Heart right ventricle (tissue), 16 donors: ENCODE measurements at regions not wholly inside any gene's neighbourhood (a gene's known extent, or its start where the extent isn't known, plus 50 kb on each side); places are given as distances from the start of the nearest gene placed in this dataset.

Source experiments
- ATAC-seq, 8 donors: fragments of 200-7000 bp; cut with Tn5 transposase; one replicate each; pipeline ENCODE4 v1.9.1; 2020; ENCODE audit warnings: mild to moderate bottlenecking in 8 of 8, moderate library complexity in 8 of 8, moderate number of reproducible peaks in 1 of 8
- DNase-seq, 2 donors: peaks; one replicate each; pipeline ENCODE4 v3.0.0-alpha.2; 2020
- H3K27ac ChIP-seq, 10 donors: fragments of 200-600 bp; sonication (generic) in 2 of 10; one replicate each; pipeline versions ENCODE4 v1.5.0 to v1.8.0; 2020 to 2022; ENCODE audit warnings: mild to moderate bottlenecking in 3 of 10
- H3K27me3 ChIP-seq, 7 donors: fragments of 200-600 bp; one replicate each; pipeline ENCODE4 v1.8.0; 2021 to 2022; ENCODE audit warnings: mild to moderate bottlenecking in 2 of 7
- H3K36me3 ChIP-seq, 9 donors: fragments of 200-600 bp; sonication (generic) in 1 of 9; one replicate each; pipeline versions ENCODE4 v1.5.0 to v1.8.0; 2020 to 2022; ENCODE audit warnings: mild to moderate bottlenecking in 2 of 9
- H3K4me1 ChIP-seq, 9 donors: fragments of 200-600 bp; sonication (generic) in 1 of 9; one replicate each; pipeline versions ENCODE4 v1.5.0 to v1.8.0; 2020 to 2022; ENCODE audit warnings: mild to moderate bottlenecking in 4 of 9
- H3K4me3 ChIP-seq, 10 donors: fragments of 200-600 bp; sonication (generic) in 2 of 10; one replicate each; pipeline versions ENCODE4 v1.5.0 to v1.8.0; 2020 to 2022; ENCODE audit warnings: mild to moderate bottlenecking in 7 of 10, moderate library complexity in 2 of 10
- H3K9me3 ChIP-seq, 11 donors: fragments of 200-600 bp in 10 of 11; sonication (generic) in 2 of 11; one replicate each; pipeline versions ENCODE4 v1.5.0 to v1.8.0; 2013 to 2022; ENCODE audit warnings: mild to moderate bottlenecking in 2 of 11, control low read depth in 1 of 11, moderate library complexity in 1 of 11
- CTCF ChIP-seq, 9 donors: fragments of 200-600 bp; sonication (generic) in 2 of 9; IDR thresholded peaks; one replicate each; pipeline versions ENCODE4 v1.5.0 to v1.8.0; 2021 to 2022; ENCODE audit warnings: antibody characterized with exemption in 9 of 9, mild to moderate bottlenecking in 5 of 9, moderate library complexity in 1 of 9
- whole genome bisulfite sequencing, 2 donors: extraction: QIAGEN DNeasy Blood & Tissue Kit; methylation state at CpG; one replicate each; pipeline ENCODE4 v1.1.7; 2013; ENCODE audit warnings: inconsistent platforms in 1 of 2; 5-methylcytosine and 5-hydroxymethylcytosine counted together
- intact Hi-C, 10 donors: fragments of 100-400 bp; cut with DNase I; formaldehyde crosslinking; loops; one replicate each; pipeline versions ENCODE4 v1.11.1 to v1.14.2; 2022
- donor health status: Arrhythmogenic right ventricular cardiomyopathy.
- donor health status: ischemic (EF 13 %, LVEDD 7.1; RV severe dilation, severe dysfunction).
- donor health status: healthy with polysubstance abuse.
- donor health status: DM: no; HTN: yes; CAD: no.
- donor health status: DM: no; HTN: no; CAD: no.
- donor health status: ischemic (EF 25% LVEDD 6.9; RV normal size, moderate dysfunction).
- donor health status: ischemic (EF 25% LVEDD 5.7; RV mildly dilated, moderate dysfunction).
- donor health status: healthy.
- donor health status: DM: yes; HTN: yes; CAD: no.
- donor health status: Ischemic cardiomyopathy.
- donor health status: ischemic (EF 35%, LVEDD 5.7; RV mildly dilated, moderate dysfunction).
- donor health status: nonischemic (EF 11% LVEDD 7.7; RV severe dilation, severe dysfunction).
- donor health status: DM: yes; HTN: yes; CAD: no.
- donor health status: PGD.
- donor health status: ischemic (EF 29% LVEDD 5.4; RV normal size, mild dysfunction).
- donor health status: nonischemic (EF 23%, LVEDD 6.1; RV moderate dilation, normal function).

GRCh38 chr21:25412100-25412499 lies 195.2 kb downstream of the MRPL39 start:
- Histone ChIP-seq H3K27me3 (no peaks in the 10 kb centered on the region), H3K36me3 (no peaks in the 10 kb centered on the region), H3K4me1 (peaks cover 0 to under 1% (median 0%) of the 10 kb centered on the region in 9 donors), H3K9me3 (peaks cover 0 to 13% (median 0%) of the 10 kb centered on the region in 11 donors), H3K4me3 (no peak overlapping the region), H3K27ac (no peak overlapping the region)
- no peak for TF ChIP-seq CTCF (IDR thresholded peaks at IDR 0.05)
- DNase-seq: no peak
- no peak for ATAC-seq
- intact Hi-C loops: loop anchor here in 1 of 10 donors (10.0 kb wide), 1 partner anchor 803 kb away; no protein-coding TSS in a partner anchor

- Histone ChIP-seq H3K4me1 (peaks cover 0 to 5% (median 0%) of the 10 kb centered on the region in 9 donors), H3K27ac (no peak overlapping the region), H3K36me3 (no peaks in the 10 kb centered on the region), H3K9me3 (peaks cover 0 to 10% (median 0%) of the 10 kb centered on the region in 11 donors), H3K4me3 (no peak overlapping the region), H3K27me3 (no peaks in the 10 kb centered on the region)
- intact Hi-C loops: loop anchor here in 1 of 10 donors (10.0 kb wide), 1 partner anchor 805 kb away; no protein-coding TSS in a partner anchor
- no peak for ATAC-seq
- DNase-seq: no peak
- TF ChIP-seq CTCF (IDR thresholded peaks at IDR 0.05): no peak
Observed at GRCh38 chr21:25409978-25410377, 197.3 kb downstream of the MRPL39 start.

GRCh38 chr21:25408666-25409065 lies 198.6 kb downstream of the MRPL39 start:
- Histone ChIP-seq H3K27ac (no peak overlapping the region), H3K4me3 (no peak overlapping the region), H3K36me3 (no peaks in the 10 kb centered on the region), H3K4me1 (peaks cover 0 to 5% (median 0%) of the 10 kb centered on the region in 9 donors), H3K27me3 (no peaks in the 10 kb centered on the region), H3K9me3 (no peaks in the 10 kb centered on the region)
- no peak for TF ChIP-seq CTCF (IDR thresholded peaks at IDR 0.05)
- WGBS, 2 donors: 69 to 74% methylated on average over 5 of the region's 5 CpGs
- ATAC-seq (no peak), DNase-seq (no peak)
- intact Hi-C loops: no loop called here

- Histone ChIP-seq H3K27me3 (no peaks in the 10 kb centered on the region), H3K4me3 (no peak overlapping the region), H3K9me3 (no peaks in the 10 kb centered on the region), H3K36me3 (no peaks in the 10 kb centered on the region), H3K27ac (no peak overlapping the region), H3K4me1 (peaks cover 0 to 5% (median 0%) of the 10 kb centered on the region in 9 donors)
- no peak for TF ChIP-seq CTCF (IDR thresholded peaks at IDR 0.05)
- intact Hi-C loops: no loop called here
- ATAC-seq: no peak
- WGBS, 2 donors: 72 to 77% methylated on average over 4 of the region's 4 CpGs
- no peak for DNase-seq
Observed at GRCh38 chr21:25406887-25407579, 200.2 kb downstream of the MRPL39 start.
